ENCODE measurements at regions not wholly inside any gene's neighbourhood (a gene's known extent, or its start where the extent isn't known, plus 50 kb on each side); places are given as distances from the start of the nearest gene placed in this dataset.

DNA sequence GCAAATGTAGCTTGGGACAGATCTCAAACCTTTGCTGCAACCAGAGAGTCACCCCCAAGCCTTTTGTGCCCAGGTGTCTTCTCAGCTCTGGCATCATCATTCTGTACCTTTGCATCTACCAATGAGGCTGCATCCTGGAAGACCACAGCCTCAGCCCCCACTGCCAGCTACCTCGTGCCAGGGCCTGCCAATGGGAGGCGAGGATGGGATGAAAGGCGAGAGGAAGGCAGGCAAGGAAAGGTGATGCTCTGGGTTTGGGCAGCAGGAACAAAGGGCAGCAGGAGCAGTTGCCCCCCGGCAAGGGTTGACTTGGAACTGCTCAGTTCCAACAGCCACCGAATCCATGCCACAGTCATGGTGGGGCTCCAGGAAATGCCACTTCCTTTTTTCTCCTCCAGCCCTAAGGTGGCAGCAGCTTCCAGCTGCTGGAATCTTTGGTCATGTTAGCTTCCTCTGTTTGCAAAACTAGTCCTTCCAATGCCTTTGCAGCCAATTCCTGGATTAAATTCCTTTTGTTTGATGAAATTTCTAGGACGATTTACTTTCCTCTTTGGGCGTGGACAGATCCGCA lies 651.6 kb downstream of the NPHP4 start:
- TF ChIP-seq, protein P1, sequence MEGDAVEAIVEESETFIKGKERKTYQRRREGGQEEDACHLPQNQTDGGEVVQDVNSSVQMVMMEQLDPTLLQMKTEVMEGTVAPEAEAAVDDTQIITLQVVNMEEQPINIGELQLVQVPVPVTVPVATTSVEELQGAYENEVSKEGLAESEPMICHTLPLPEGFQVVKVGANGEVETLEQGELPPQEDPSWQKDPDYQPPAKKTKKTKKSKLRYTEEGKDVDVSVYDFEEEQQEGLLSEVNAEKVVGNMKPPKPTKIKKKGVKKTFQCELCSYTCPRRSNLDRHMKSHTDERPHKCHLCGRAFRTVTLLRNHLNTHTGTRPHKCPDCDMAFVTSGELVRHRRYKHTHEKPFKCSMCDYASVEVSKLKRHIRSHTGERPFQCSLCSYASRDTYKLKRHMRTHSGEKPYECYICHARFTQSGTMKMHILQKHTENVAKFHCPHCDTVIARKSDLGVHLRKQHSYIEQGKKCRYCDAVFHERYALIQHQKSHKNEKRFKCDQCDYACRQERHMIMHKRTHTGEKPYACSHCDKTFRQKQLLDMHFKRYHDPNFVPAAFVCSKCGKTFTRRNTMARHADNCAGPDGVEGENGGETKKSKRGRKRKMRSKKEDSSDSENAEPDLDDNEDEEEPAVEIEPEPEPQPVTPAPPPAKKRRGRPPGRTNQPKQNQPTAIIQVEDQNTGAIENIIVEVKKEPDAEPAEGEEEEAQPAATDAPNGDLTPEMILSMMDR (IDR thresholded peaks at IDR 0.05 in 4 of 5, conservative IDR thresholded peaks at IDR 0.05 in 1 of 5), result no peak
- TF ChIP-seq POLR2A (IDR thresholded peaks at IDR 0.05), result no peak

Measured in gastrocnemius medialis (tissue), 4 donors.